A673 (cell line): ENCODE measurements at regions not wholly inside any gene's neighbourhood (a gene's known extent, or its start where the extent isn't known, plus 50 kb on each side); places are given as distances from the start of the nearest gene placed in this dataset.
A peak's percentile ranks its signal among the peaks of the same experiment; 100 is the strongest.

ENCODE experiments used
- CTCF ChIP-seq: fragments of 300-800, 200-600 bp; sonication (generic); conservative IDR thresholded peaks from 2 replicates; pipeline ENCODE4 v1.5.1; 2017; ENCODE audit warnings: low read depth, mild to moderate bottlenecking, antibody characterized with exemption, low read length, moderate library complexity, mixed read lengths
- EZH2 ChIP-seq: fragments of 200-600 bp; sonication (generic); IDR thresholded peaks from 2 replicates; pipeline ENCODE4 v1.6.1; 2017; ENCODE audit warnings: borderline replicate concordance, low read depth, mild to moderate bottlenecking, mixed read lengths, antibody characterized with exemption, low read length; ENCODE audit not compliant: poor library complexity, severe bottlenecking

GRCh38 chr1:34398916-34399275 lies 222.2 kb downstream of the C1orf94 start:
- TF ChIP-seq CTCF (0 out of 2 replicates have a peak, but pooled peaks have one; percentile 20), EZH2 (no peak)
